HepG2 (cell line): ENCODE measurements at regions not wholly inside any gene's neighbourhood (a gene's known extent, or its start where the extent isn't known, plus 50 kb on each side); places are given as distances from the start of the nearest gene placed in this dataset.

ENCODE experiments used
- ATAC-seq: fragments of 200-7000 bp; cut with Tn5 transposase; 3 replicates; pipeline ENCODE4 v1.9.1; 2020; ENCODE audit warnings: mild to moderate bottlenecking, moderate library complexity
- BruUV-seq: library from RNA; stranded (reverse); fragments of 400-500 nt; replicated peaks from 2 replicates; lab custom pipeline; 2021; lab: Mats Ljungman, UMichigan
- CTCF ChIA-PET: fragments of 300-600 bp; formaldehyde crosslinking; extraction: SDS; loops from one replicate; lab custom pipeline; 2021; ENCODE audit warnings: low total read pairs, inconsistent platforms, low intra/inter-chr PET ratio; lab: Yijun Ruan, JAX
- POLR2A ChIA-PET: fragments of 350-600 bp; sonication (Branson Sonifier 250); formaldehyde crosslinking; loops from one replicate; lab custom pipeline; 2020; ENCODE audit warnings: antibody characterized with exemption, inconsistent platforms; lab: Yijun Ruan, JAX
- DNase-seq: peaks from one replicate; pipeline ENCODE4 v3.0.0-alpha.2; 2015; ENCODE audit warnings: low spot score
- FAIRE-seq: peaks from 3 replicates; lab custom pipeline; 2011; peaks lifted over from hg19 to GRCh38; lab: Jason Lieb, UNC
- H2AFZ ChIP-seq: one replicate; pipeline ENCODE4 v1.6.1; 2011; ENCODE audit warnings: low read length, inconsistent platforms
- H3K27ac ChIP-seq: fragments of 300-600 bp; 3 replicates; pipeline ENCODE4 v1.8.0; 2011; ENCODE audit warnings: mixed run types, mild to moderate bottlenecking, mixed read lengths, low read length, inconsistent platforms; ENCODE audit not compliant: insufficient read depth; ENCODE audit errors: extremely low read length
- H3K27me3 ChIP-seq, 2 experiments: fragments of 200-600 bp in 1 of 2; 2 replicates in 1 of 2; 3 replicates in 1 of 2; pipeline versions ENCODE4 v1.6.0 to v1.8.0; 2011; ENCODE audit warnings: low read length in 2 of 2, mild to moderate bottlenecking in 2 of 2, moderate library complexity in 2 of 2, inconsistent platforms in 1 of 2; ENCODE audit not compliant: insufficient read depth in 2 of 2, control insufficient read depth in 1 of 2
- H3K36me3 ChIP-seq, 2 experiments: fragments of 200-600 bp in 1 of 2; replicated peaks in 1 of 2; 2 replicates in 1 of 2; 3 replicates in 1 of 2; pipeline versions ENCODE4 v1.5.1 to v1.8.0; 2011; ENCODE audit warnings: low read length in 2 of 2, inconsistent platforms in 1 of 2; ENCODE audit not compliant: insufficient read depth in 2 of 2, control insufficient read depth in 1 of 2
- H3K4me1 ChIP-seq: 2 replicates; pipeline ENCODE4 v1.5.1; 2012; ENCODE audit warnings: low read length, inconsistent platforms; ENCODE audit not compliant: insufficient read depth
- H3K4me2 ChIP-seq: 2 replicates; pipeline ENCODE4 v1.6.0; 2011; ENCODE audit warnings: low read depth, low read length, inconsistent platforms
- H3K4me3 ChIP-seq, 3 experiments: fragments of 200-600 bp in 1 of 3; sonication (generic), shearing (Covaris generic) in 1 of 3; replicated peaks in 1 of 3; 2 replicates each; pipeline ENCODE4 v1.5.1; 2011 to 2016; ENCODE audit warnings: low read length in 3 of 3, inconsistent platforms in 2 of 3, low read depth in 2 of 3, mild to moderate bottlenecking in 2 of 3, control low read depth in 1 of 3, mixed read lengths in 1 of 3; ENCODE audit not compliant: insufficient read depth in 1 of 3
- H3K79me2 ChIP-seq: one replicate; pipeline ENCODE4 v1.6.1; 2011; ENCODE audit warnings: low read length, inconsistent platforms; ENCODE audit not compliant: insufficient read depth
- H3K9ac ChIP-seq: 2 replicates; pipeline ENCODE4 v1.6.0; 2011; ENCODE audit warnings: mild to moderate bottlenecking, low read depth, low read length, inconsistent platforms; ENCODE audit not compliant: insufficient read depth
- H3K9me3 ChIP-seq: 2 replicates; pipeline ENCODE4 v1.5.1; 2012; ENCODE audit warnings: mild to moderate bottlenecking, low read length
- H4K20me1 ChIP-seq: 2 replicates; pipeline ENCODE4 v1.6.0; 2011; ENCODE audit warnings: inconsistent platforms, mild to moderate bottlenecking, low read length, moderate library complexity; ENCODE audit not compliant: insufficient read depth
- ARNT ChIP-seq: fragments of 450-650 bp; IDR thresholded peaks from 2 replicates; pipeline ENCODE4 v1.6.1; 2017
- HOMEZ ChIP-seq: IDR thresholded peaks from 2 replicates; pipeline ENCODE4 v1.6.1; 2016; ENCODE audit warnings: low read depth
- NR2F2 ChIP-seq: IDR thresholded peaks from 2 replicates; pipeline ENCODE4 v1.6.1; 2012; ENCODE audit warnings: low read depth, inconsistent platforms, borderline replicate concordance
- STAT6 ChIP-seq: sonication (generic); formaldehyde crosslinking; IDR thresholded peaks from 2 replicates; pipeline ENCODE4 v1.4.0; 2020; ENCODE audit warnings: missing genetic modification reagents, mild to moderate bottlenecking, borderline replicate concordance
- ZBTB21 ChIP-seq: sonication (generic); formaldehyde crosslinking; IDR thresholded peaks from 2 replicates; pipeline ENCODE4 v1.4.0; 2020; ENCODE audit warnings: missing genetic modification reagents
- ZFY ChIP-seq: sonication (generic); formaldehyde crosslinking; IDR thresholded peaks from 2 replicates; pipeline ENCODE4 v1.4.0; 2020; ENCODE audit warnings: missing genetic modification reagents
- WGBS: methylation state at CpG from one replicate; pipeline ENCODE4 v1.1.6; 2017; ENCODE audit warnings: low lambda C conversion rate; 5-methylcytosine and 5-hydroxymethylcytosine counted together
- in situ Hi-C: cut with HindIII; loops from 2 replicates; pipeline ENCODE4 v1.10.0; 2017; ENCODE audit warnings: low pct_unique_long_range_greater_than_20kb; ENCODE audit not compliant: extremely low pct_ligation_motif_present
- intact Hi-C: fragments of 100-400 bp; cut with micrococcal nuclease; formaldehyde crosslinking; loops from one replicate; pipeline ENCODE4 v1.10.0; 2022; ENCODE audit not compliant: unreplicated experiment
- TF ChIP-seq, protein P1 (sequence below): sonication (generic); formaldehyde crosslinking; IDR thresholded peaks from 2 replicates; pipeline ENCODE4 v1.4.0; 2020; ENCODE audit warnings: mild to moderate bottlenecking, missing genetic modification reagents

GRCh38 chr5:103475629-103476240, 86.9 kb downstream of the NUDT12 start (continued):
- no peak for TF ChIP-seq ZBTB21 (CRISPR knock-in tag)
- TF ChIP-seq ARNT = no peak

GRCh38 chr5:103474677-103475076, 87.9 kb downstream of the NUDT12 start:
- in situ Hi-C loops (loop anchor here (5.0 kb wide), 1 partner anchor 242 kb away; no protein-coding TSS in a partner anchor), intact Hi-C loops (loop anchor here (1.0 kb wide), 2 partner anchors 218 to 242 kb away; no protein-coding TSS in a partner anchor)
- Histone ChIP-seq H3K4me2 (no peak overlapping the region), H2AFZ (no peak overlapping the region), H3K9me3 (no peaks in the 10 kb centered on the region), H3K4me3 (no peak overlapping the region), H3K79me2 (no peaks in the 10 kb centered on the region), H3K9ac (no peak overlapping the region), H3K36me3 (no peaks in the 10 kb centered on the region), H3K27me3 (no peaks in the 10 kb centered on the region), H3K4me1 (no peaks in the 10 kb centered on the region), H3K27ac (no peak overlapping the region), H4K20me1 (no peaks in the 10 kb centered on the region; the same call in 1 of the 2 replicates)
- TF ChIP-seq ZFY (CRISPR knock-in tag) (no peak), HOMEZ (CRISPR knock-in tag) (no peak)
- no TSS peak for BruUV-seq
- DNase-seq (no peak), FAIRE-seq (no peak), ATAC-seq (no peak)
- WGBS = 2% methylated on average over 1 of the region's 1 CpG
- ChIA-PET POLR2A (no interaction called here), CTCF (interaction anchor here (4.5 kb wide), 1 partner anchor 242 kb away, joined by 56 read pairs; no protein-coding TSS in a partner anchor)

- ChIA-PET CTCF (no interaction called here), POLR2A (no interaction called here)
- Histone ChIP-seq H4K20me1 (no peaks in the 10 kb centered on the region; the same call in 1 of the 2 replicates), H3K9ac (no peak overlapping the region), H3K4me2 (no peak overlapping the region), H3K9me3 (no peaks in the 10 kb centered on the region), H2AFZ (no peak overlapping the region), H3K36me3 (no peaks in the 10 kb centered on the region), H3K4me3 (no peak overlapping the region), H3K27me3 (no peaks in the 10 kb centered on the region), H3K27ac (no peak overlapping the region), H3K79me2 (no peaks in the 10 kb centered on the region), H3K4me1 (no peaks in the 10 kb centered on the region)
- FAIRE-seq = no peak
- intact Hi-C loops = no loop called here
- no TSS peak for BruUV-seq
- in situ Hi-C loops = no loop called here
- no peak for ATAC-seq
- no peak for DNase-seq
- TF ChIP-seq, protein P1, sequence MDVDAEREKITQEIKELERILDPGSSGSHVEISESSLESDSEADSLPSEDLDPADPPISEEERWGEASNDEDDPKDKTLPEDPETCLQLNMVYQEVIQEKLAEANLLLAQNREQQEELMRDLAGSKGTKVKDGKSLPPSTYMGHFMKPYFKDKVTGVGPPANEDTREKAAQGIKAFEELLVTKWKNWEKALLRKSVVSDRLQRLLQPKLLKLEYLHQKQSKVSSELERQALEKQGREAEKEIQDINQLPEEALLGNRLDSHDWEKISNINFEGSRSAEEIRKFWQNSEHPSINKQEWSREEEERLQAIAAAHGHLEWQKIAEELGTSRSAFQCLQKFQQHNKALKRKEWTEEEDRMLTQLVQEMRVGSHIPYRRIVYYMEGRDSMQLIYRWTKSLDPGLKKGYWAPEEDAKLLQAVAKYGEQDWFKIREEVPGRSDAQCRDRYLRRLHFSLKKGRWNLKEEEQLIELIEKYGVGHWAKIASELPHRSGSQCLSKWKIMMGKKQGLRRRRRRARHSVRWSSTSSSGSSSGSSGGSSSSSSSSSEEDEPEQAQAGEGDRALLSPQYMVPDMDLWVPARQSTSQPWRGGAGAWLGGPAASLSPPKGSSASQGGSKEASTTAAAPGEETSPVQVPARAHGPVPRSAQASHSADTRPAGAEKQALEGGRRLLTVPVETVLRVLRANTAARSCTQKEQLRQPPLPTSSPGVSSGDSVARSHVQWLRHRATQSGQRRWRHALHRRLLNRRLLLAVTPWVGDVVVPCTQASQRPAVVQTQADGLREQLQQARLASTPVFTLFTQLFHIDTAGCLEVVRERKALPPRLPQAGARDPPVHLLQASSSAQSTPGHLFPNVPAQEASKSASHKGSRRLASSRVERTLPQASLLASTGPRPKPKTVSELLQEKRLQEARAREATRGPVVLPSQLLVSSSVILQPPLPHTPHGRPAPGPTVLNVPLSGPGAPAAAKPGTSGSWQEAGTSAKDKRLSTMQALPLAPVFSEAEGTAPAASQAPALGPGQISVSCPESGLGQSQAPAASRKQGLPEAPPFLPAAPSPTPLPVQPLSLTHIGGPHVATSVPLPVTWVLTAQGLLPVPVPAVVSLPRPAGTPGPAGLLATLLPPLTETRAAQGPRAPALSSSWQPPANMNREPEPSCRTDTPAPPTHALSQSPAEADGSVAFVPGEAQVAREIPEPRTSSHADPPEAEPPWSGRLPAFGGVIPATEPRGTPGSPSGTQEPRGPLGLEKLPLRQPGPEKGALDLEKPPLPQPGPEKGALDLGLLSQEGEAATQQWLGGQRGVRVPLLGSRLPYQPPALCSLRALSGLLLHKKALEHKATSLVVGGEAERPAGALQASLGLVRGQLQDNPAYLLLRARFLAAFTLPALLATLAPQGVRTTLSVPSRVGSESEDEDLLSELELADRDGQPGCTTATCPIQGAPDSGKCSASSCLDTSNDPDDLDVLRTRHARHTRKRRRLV (CRISPR knock-in tag) = no peak
- TF ChIP-seq NR2F2 = no peak
- TF ChIP-seq STAT6 = no peak
Measured at GRCh38 chr5:103473725-103474124, 88.9 kb downstream of the NUDT12 start.
